SK-N-SH treated with all-trans-retinoic acid at 6 μM for 48 hours (cell line): ENCODE measurements at regions not wholly inside any gene's neighbourhood (a gene's known extent, or its start where the extent isn't known, plus 50 kb on each side); places are given as distances from the start of the nearest gene placed in this dataset.

Experiments
- ATAC-seq: fragments of 200-7000 bp; cut with Tn5 transposase; 3 replicates; pipeline ENCODE4 v1.9.1; 2020; ENCODE audit warnings: mild to moderate bottlenecking, moderate library complexity
- ARNTL ChIP-seq: fragments of 450-650 bp; formaldehyde crosslinking; IDR thresholded peaks from 2 replicates; pipeline ENCODE4 v1.5.0; 2020; ENCODE audit warnings: low read depth, mild to moderate bottlenecking, moderate library complexity, borderline replicate concordance
- BACH2 ChIP-seq: fragments of 250-450 bp; sonication (Bioruptor Pico); IDR thresholded peaks from 2 replicates; pipeline ENCODE4 v1.9.0; 2021; ENCODE audit warnings: mild to moderate bottlenecking, borderline replicate concordance
- CSDC2 ChIP-seq: fragments of 250-450 bp; sonication (Bioruptor Pico); IDR thresholded peaks from 2 replicates; pipeline ENCODE4 v1.5.0; 2020; ENCODE audit warnings: mild to moderate bottlenecking, moderate library complexity
- ESRRG ChIP-seq: fragments of 250-450 bp; sonication (Bioruptor Pico); IDR thresholded peaks from 2 replicates; pipeline ENCODE4 v1.6.1; 2021; ENCODE audit warnings: mild to moderate bottlenecking
- ISL1 ChIP-seq: fragments of 250-450 bp; sonication (Bioruptor Pico); IDR thresholded peaks from 2 replicates; pipeline ENCODE4 v2.1.2; 2022; ENCODE audit warnings: mild to moderate bottlenecking, moderate library complexity
- OSR1 ChIP-seq: fragments of 250-450 bp; sonication (Bioruptor Pico); IDR thresholded peaks from 2 replicates; pipeline ENCODE4 v1.8.0; 2022; ENCODE audit warnings: moderate library complexity, mild to moderate bottlenecking, inconsistent platforms
- PPARA ChIP-seq: fragments of 250-450 bp; sonication (Bioruptor Pico); IDR thresholded peaks from 2 replicates; pipeline ENCODE4 v1.5.0; 2020; ENCODE audit warnings: mild to moderate bottlenecking, borderline replicate concordance
- RARB ChIP-seq: fragments of 250-450 bp; sonication (Bioruptor Pico); IDR thresholded peaks from 2 replicates; pipeline ENCODE4 v1.8.0; 2021; ENCODE audit warnings: mild to moderate bottlenecking, moderate library complexity
- SNAI2 ChIP-seq: fragments of 250-450 bp; sonication (Bioruptor Pico); IDR thresholded peaks from 2 replicates; pipeline ENCODE4 v1.5.0; 2020; ENCODE audit warnings: mild to moderate bottlenecking, moderate library complexity
- TCF4 ChIP-seq: fragments of 250-450 bp; sonication (Bioruptor Pico); IDR thresholded peaks from 2 replicates; pipeline ENCODE4 v1.8.0; 2021; ENCODE audit warnings: mild to moderate bottlenecking, moderate library complexity, borderline replicate concordance
- TOX ChIP-seq: fragments of 250-450 bp; sonication (Bioruptor Pico); IDR thresholded peaks from 2 replicates; pipeline ENCODE4 v1.8.0; 2021; ENCODE audit warnings: mild to moderate bottlenecking, moderate library complexity, borderline replicate concordance
- ZC3H10 ChIP-seq: fragments of 250-450 bp; sonication (Bioruptor Pico); IDR thresholded peaks from 2 replicates; pipeline ENCODE4 v1.5.1; 2021; ENCODE audit warnings: mild to moderate bottlenecking, moderate library complexity
- ZFP3 ChIP-seq: fragments of 250-450 bp; sonication (Bioruptor Pico); IDR thresholded peaks from 2 replicates; pipeline ENCODE4 v1.5.0; 2020; ENCODE audit warnings: mild to moderate bottlenecking, moderate library complexity
- ZFP30 ChIP-seq: fragments of 450-650 bp; formaldehyde crosslinking; IDR thresholded peaks from 2 replicates; pipeline ENCODE4 v1.5.0; 2022; ENCODE audit warnings: mild to moderate bottlenecking, moderate library complexity
- ZNF565 ChIP-seq: fragments of 450-650 bp; formaldehyde crosslinking; conservative IDR thresholded peaks from 2 replicates; pipeline ENCODE4 v1.5.0; 2020; ENCODE audit warnings: low read depth, mild to moderate bottlenecking, moderate library complexity
- ZNF70 ChIP-seq: fragments of 450-650 bp; formaldehyde crosslinking; IDR thresholded peaks from 2 replicates; pipeline ENCODE4 v1.5.0; 2020; ENCODE audit warnings: mild to moderate bottlenecking, moderate library complexity
- ZNF8 ChIP-seq: fragments of 450-650 bp; formaldehyde crosslinking; IDR thresholded peaks from 2 replicates; pipeline ENCODE4 v1.5.0; 2020; ENCODE audit warnings: mild to moderate bottlenecking, moderate library complexity
- TF ChIP-seq, protein P1 (sequence below): fragments of 250-450 bp; sonication (Bioruptor Pico); IDR thresholded peaks from 2 replicates; pipeline ENCODE4 v1.5.1; 2021; ENCODE audit warnings: mild to moderate bottlenecking, moderate library complexity
- TF ChIP-seq, protein P2 (sequence below): fragments of 250-450 bp; sonication (Bioruptor Pico); IDR thresholded peaks from 2 replicates; pipeline ENCODE4 v1.8.0; 2020; ENCODE audit warnings: mild to moderate bottlenecking, moderate library complexity, borderline replicate concordance
- TF ChIP-seq, protein P3 (sequence below): fragments of 250-450 bp; sonication (Bioruptor Pico); IDR thresholded peaks from 2 replicates; pipeline ENCODE4 v1.8.0; 2021; ENCODE audit warnings: low read depth, mild to moderate bottlenecking, moderate library complexity, borderline replicate concordance
- TF ChIP-seq, protein P4 (sequence below): fragments of 250-450 bp; sonication (Bioruptor Pico); IDR thresholded peaks from 2 replicates; pipeline ENCODE4 v1.5.1; 2020; ENCODE audit warnings: low read depth, mild to moderate bottlenecking, moderate library complexity

DNA sequence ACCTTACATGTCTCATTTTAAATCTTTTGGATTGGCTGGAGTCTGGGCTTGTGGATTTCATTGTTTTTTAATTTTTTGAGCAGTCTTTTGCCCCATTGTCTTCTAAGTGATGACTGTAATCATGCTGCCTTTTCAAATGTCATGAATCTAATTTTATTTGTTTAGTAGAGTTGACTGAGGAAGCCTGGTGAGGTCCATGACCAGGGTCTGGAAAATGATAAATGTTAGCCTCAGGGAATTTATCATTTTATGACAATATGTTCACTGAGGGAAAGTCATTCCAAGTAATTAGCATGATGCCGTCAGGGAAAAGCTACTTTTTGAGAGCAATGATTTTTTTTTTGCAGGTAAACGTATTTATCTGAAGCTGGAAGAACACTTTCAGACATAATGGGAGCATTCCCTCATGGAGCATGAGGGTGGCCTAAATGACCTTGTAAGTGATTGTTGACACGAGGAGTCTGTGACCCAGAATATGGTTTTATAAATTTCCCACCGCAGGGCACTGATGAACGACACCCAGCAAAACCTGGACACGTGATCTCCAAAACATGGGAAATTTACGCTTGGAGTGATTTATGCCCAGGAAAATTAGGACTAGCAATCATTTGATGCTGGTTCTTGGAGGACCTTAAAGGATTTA, 155.3 kb upstream of the NABP1 start:
- no peak for TF ChIP-seq ZFP30 (CRISPR knock-in tag)
- no peak for TF ChIP-seq ZNF70 (CRISPR knock-in tag)
- TF ChIP-seq, protein P1, sequence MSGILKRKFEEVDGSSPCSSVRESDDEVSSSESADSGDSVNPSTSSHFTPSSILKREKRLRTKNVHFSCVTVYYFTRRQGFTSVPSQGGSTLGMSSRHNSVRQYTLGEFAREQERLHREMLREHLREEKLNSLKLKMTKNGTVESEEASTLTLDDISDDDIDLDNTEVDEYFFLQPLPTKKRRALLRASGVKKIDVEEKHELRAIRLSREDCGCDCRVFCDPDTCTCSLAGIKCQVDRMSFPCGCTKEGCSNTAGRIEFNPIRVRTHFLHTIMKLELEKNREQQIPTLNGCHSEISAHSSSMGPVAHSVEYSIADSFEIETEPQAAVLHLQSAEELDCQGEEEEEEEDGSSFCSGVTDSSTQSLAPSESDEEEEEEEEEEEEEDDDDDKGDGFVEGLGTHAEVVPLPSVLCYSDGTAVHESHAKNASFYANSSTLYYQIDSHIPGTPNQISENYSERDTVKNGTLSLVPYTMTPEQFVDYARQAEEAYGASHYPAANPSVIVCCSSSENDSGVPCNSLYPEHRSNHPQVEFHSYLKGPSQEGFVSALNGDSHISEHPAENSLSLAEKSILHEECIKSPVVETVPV (CRISPR knock-in tag), result no peak
- no peak for TF ChIP-seq ZNF8 (CRISPR knock-in tag)
- TF ChIP-seq, protein P2, sequence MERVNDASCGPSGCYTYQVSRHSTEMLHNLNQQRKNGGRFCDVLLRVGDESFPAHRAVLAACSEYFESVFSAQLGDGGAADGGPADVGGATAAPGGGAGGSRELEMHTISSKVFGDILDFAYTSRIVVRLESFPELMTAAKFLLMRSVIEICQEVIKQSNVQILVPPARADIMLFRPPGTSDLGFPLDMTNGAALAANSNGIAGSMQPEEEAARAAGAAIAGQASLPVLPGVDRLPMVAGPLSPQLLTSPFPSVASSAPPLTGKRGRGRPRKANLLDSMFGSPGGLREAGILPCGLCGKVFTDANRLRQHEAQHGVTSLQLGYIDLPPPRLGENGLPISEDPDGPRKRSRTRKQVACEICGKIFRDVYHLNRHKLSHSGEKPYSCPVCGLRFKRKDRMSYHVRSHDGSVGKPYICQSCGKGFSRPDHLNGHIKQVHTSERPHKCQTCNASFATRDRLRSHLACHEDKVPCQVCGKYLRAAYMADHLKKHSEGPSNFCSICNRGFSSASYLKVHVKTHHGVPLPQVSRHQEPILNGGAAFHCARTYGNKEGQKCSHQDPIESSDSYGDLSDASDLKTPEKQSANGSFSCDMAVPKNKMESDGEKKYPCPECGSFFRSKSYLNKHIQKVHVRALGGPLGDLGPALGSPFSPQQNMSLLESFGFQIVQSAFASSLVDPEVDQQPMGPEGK (CRISPR knock-in tag), result no peak
- no peak for TF ChIP-seq ARNTL (CRISPR knock-in tag)
- no peak for TF ChIP-seq TCF4 (CRISPR knock-in tag)
- TF ChIP-seq TOX (CRISPR knock-in tag), result no peak
- TF ChIP-seq RARB, result no peak
- no peak for TF ChIP-seq ESRRG (CRISPR knock-in tag)
- no peak for TF ChIP-seq ZC3H10
- TF ChIP-seq PPARA, result no peak
- no peak for TF ChIP-seq OSR1 (CRISPR knock-in tag)
- no peak for TF ChIP-seq ZNF565 (CRISPR knock-in tag)
- TF ChIP-seq SNAI2, result no peak
- TF ChIP-seq, protein P3, sequence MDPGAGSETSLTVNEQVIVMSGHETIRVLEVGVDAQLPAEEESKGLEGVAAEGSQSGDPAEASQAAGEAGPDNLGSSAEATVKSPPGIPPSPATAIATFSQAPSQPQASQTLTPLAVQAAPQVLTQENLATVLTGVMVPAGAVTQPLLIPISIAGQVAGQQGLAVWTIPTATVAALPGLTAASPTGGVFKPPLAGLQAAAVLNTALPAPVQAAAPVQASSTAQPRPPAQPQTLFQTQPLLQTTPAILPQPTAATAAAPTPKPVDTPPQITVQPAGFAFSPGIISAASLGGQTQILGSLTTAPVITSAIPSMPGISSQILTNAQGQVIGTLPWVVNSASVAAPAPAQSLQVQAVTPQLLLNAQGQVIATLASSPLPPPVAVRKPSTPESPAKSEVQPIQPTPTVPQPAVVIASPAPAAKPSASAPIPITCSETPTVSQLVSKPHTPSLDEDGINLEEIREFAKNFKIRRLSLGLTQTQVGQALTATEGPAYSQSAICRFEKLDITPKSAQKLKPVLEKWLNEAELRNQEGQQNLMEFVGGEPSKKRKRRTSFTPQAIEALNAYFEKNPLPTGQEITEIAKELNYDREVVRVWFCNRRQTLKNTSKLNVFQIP (CRISPR knock-in tag), result no peak
- no peak for TF ChIP-seq ISL1 (CRISPR knock-in tag)
- TF ChIP-seq, protein P4, sequence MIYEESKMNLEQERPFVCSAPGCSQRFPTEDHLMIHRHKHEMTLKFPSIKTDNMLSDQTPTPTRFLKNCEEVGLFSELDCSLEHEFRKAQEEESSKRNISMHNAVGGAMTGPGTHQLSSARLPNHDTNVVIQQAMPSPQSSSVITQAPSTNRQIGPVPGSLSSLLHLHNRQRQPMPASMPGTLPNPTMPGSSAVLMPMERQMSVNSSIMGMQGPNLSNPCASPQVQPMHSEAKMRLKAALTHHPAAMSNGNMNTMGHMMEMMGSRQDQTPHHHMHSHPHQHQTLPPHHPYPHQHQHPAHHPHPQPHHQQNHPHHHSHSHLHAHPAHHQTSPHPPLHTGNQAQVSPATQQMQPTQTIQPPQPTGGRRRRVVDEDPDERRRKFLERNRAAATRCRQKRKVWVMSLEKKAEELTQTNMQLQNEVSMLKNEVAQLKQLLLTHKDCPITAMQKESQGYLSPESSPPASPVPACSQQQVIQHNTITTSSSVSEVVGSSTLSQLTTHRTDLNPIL (CRISPR knock-in tag), result no peak
- no peak for TF ChIP-seq BACH2

DNA sequence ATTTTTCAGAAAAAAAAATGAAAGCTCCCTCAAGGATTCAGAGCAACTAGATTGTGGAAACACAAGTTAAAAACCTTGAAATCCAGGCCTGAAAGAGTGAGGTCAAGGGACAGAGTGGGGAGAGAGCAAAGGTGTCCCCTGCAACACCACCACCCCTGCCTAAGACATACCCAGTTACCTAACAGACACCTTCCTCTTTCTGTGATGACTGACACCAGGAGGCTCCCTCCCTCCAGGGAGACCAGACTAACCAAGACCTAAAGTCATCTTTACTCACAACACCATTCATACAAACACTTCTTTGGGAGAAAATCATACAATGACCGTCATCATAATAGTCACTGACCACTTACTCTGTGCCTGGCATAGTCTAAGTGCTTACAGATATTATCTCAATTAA, 151.8 kb upstream of the NABP1 start:
- no peak for ATAC-seq
- TF ChIP-seq, protein P2 (CRISPR knock-in tag), result no peak
- TF ChIP-seq PPARA (no peak), ZFP3 (CRISPR knock-in tag) (no peak), ZNF565 (CRISPR knock-in tag) (no peak), ARNTL (CRISPR knock-in tag) (no peak)
- TF ChIP-seq, protein P3 (CRISPR knock-in tag), result no peak
- TF ChIP-seq, all 23 proteins: peak for 0

More for the DNA sequence above, 155.3 kb upstream of the NABP1 start:
- no peak for ATAC-seq

DNA sequence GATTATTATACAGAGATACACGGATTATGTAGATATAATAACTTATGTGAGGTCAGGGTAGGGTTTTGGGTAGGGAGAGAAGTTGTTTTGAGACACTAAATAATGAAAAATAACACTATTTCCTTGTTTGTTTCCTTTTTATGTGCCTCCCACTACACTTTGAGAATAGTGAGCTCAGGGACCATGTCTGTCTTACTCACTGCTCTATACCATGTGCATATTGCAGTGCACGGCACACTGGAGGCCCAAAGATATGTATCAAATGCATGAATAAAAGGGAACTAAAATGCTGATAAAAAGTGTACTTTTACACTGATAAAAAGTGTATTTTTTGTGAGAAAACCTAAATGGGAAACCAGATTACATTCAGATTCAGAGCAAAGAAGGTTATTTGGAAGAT, 151.4 kb upstream of the NABP1 start:
- no peak for ATAC-seq
- TF ChIP-seq OSR1 (CRISPR knock-in tag), result no peak
- no peak for TF ChIP-seq ZC3H10
- no peak for TF ChIP-seq ZNF8 (CRISPR knock-in tag)
- no peak for TF ChIP-seq RARB
- TF ChIP-seq ARNTL (CRISPR knock-in tag), result no peak
- TF ChIP-seq TCF4 (CRISPR knock-in tag), result no peak
- TF ChIP-seq PPARA, result no peak
- no peak for TF ChIP-seq ZFP30 (CRISPR knock-in tag)
- no peak for TF ChIP-seq ZNF70 (CRISPR knock-in tag)
- TF ChIP-seq ZNF565 (CRISPR knock-in tag), result no peak
- TF ChIP-seq SNAI2, result no peak
- TF ChIP-seq CSDC2 (CRISPR knock-in tag), result no peak
- TF ChIP-seq, protein P4 (CRISPR knock-in tag), result no peak
- TF ChIP-seq, protein P3 (CRISPR knock-in tag), result no peak
